GM21825 (cell line): ENCODE measurements at regions not wholly inside any gene's neighbourhood (a gene's known extent, or its start where the extent isn't known, plus 50 kb on each side); places are given as distances from the start of the nearest gene placed in this dataset.

Experiments used
- ATAC-seq: cut with Tn5 transposase; IDR thresholded peaks from one replicate; pipeline ENCODE4 v1.9.1; 2021; ENCODE audit warnings: mild to moderate bottlenecking, moderate library complexity; ENCODE audit not compliant: unreplicated experiment

GRCh38 chr12:13843841-13844240, 137.6 kb downstream of the GRIN2B start:
- no peak for ATAC-seq

- ATAC-seq: no peak
These were observed 140.0 kb downstream of the GRIN2B start for GRCh38 chr12:13841358-13841757.

DNA sequence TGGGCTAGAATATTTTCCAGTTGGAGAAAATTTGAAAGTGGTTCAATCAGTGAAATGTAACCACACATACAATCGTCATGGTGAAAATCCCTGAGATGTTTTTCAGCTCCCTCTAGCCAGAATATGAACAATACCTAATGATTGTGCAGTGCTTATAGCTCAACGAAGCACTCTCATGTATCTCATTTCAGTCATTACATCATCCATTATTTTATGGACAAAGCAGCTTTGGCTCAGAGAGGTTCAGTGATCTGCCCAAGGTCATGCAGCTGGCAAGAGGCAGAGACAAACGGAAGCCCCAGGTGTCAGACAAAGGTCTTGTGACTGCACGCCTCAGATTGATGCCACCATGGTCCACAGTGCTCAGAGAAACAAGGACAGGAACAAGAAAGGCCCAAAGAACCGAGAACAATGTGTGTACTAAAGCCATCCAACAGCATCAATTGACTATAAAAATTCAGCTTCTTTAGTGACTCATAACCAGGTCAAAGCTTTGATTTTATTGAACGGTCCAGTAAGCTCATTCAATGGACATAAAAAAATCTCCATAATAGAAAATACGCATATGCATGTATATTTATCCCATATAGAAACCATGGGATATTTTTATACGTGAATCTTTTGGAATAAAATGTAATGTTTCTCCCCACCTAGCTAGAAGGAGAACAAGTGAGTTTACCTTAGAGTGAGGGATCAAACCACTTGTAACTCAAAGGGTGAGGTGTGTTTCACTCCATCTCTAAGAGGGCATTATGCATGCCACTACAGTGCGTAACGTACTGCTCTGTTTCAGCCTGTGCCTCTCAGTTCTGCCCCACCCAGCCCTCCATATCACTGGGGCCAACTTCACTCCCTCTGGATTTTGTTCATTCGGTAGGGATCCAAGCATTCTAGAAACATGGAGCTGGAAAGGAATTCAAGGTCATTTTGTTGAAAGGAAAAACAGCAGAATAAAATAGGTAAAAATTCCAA, 141.8 kb downstream of the GRIN2B start:
- ATAC-seq: no peak

DNA sequence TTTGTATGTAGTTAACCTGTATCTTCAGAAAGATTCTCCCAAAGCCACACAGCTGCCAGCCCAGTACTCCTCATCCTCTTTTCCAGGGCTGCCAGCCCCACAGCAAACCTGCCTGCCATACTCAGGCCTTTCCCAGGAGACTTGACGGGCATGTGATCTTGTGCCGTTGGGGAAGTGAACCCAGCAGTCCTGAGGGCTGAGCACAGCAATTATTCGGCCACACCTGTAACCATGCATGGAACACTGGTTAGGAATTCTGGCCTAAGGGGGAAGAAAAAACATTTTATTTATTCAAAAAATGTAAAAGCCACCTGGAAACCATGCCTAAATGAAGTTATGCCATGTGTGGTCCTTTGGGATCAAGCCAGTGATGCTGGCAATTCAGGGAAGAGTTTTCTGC, 145.3 kb downstream of the GRIN2B start:
- ATAC-seq: no peak

- no peak for ATAC-seq
These were observed 145.8 kb downstream of the GRIN2B start for GRCh38 chr12:13835652-13836051.

GRCh38 chr12:13834241-13834640, 147.2 kb downstream of the GRIN2B start:
- ATAC-seq: no peak

- no peak for ATAC-seq
These were observed 164.3 kb downstream of the GRIN2B start for GRCh38 chr12:13817131-13817530.

DNA sequence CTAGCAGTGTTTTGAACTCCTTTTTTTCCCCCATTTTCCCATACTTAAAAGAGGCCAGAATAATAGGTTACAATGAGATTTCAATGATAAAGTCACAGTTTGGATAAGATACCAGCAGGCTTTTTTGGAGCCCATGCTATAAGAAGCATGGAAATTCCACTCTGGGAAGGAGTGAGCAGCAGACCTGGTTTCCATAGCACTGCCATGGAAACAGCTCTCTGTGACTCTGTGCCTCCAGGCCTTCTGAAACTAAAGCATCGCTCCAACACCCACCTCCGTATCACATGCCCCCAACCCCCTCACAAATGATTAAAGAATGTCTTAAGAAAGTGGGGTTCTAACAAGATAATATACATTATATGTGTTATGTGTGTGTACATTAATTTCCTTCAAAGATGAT, 165.0 kb downstream of the GRIN2B start:
- ATAC-seq: no peak

DNA sequence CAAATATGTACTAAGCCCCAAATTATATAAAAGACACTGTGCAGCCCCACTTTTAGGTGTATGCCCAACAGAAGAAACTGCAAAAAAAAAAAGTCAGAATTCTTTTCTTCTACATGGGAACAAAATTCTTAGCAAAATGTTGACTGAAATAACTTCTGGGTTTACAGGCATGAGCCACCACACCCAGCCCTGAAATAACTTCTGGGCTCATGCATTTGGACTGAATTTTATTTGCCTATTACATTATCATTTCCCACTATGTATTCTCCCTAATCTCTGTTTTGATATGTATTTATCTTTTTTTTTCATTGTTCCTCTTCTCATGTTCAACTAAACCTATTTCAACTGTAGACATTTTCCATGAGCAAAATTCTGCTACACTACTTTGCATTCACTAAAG, 169.2 kb downstream of the GRIN2B start:
- no peak for ATAC-seq

DNA sequence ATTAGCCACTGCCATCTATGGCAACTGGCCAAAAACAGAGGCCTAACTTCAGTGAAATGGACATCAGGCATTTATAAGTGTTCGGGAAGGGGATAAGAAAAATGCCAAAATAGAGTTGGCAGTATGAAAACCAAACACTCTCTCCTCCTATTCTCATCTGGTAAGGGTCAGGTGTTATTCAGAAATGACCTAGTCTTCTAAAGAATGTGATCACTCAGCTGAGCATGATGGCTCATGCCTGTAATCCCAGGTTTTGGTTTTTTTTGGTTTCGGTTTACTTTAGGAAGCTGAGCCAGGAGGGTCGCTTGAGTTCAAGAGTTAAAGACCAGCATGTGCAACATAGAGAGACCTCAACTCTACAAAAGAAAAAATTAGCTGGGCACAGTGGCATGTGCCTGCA, 170.3 kb downstream of the GRIN2B start:
- no peak for ATAC-seq

GRCh38 chr12:13805041-13805440, 176.4 kb downstream of the GRIN2B start:
- ATAC-seq: no peak

DNA sequence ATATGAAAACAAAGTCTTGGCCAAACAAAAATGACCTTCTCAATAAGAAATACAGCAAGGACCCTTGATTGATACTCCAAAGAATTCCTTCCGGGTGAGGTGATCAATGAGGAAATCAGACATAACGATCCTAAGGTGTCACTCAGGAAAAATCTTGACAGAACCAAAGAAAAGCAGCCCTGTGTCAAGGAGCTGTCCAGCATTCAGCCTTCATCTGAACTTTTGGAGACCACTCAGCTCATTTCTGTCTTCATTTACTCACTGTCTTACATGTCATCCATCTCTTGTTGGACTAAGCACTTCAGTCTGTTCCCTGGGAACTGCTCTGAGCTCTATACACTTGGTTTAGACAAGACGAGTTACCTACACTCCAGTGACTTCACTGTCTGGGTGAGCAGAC, 179.9 kb downstream of the GRIN2B start:
- ATAC-seq: no peak

GRCh38 chr12:13799574-13799973, 181.8 kb downstream of the GRIN2B start:
- no peak for ATAC-seq

DNA sequence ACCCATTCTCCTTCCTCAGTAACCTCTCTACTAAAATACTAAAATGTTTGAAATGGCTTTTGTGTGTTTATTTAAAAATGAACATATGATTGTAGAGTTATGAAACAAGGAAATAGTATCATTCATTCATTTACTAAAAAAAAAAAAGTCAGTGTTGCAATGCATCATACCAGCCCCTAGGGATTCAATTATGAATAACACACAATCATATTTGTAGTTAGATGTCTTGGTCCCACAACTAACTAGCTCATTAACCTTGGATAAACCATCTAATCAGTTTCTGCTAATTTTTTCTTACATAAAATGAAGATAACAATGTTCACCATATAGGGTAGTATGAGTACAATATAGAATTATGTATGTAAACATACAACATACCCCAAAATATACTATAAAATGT, 183.2 kb downstream of the GRIN2B start:
- ATAC-seq: no peak

DNA sequence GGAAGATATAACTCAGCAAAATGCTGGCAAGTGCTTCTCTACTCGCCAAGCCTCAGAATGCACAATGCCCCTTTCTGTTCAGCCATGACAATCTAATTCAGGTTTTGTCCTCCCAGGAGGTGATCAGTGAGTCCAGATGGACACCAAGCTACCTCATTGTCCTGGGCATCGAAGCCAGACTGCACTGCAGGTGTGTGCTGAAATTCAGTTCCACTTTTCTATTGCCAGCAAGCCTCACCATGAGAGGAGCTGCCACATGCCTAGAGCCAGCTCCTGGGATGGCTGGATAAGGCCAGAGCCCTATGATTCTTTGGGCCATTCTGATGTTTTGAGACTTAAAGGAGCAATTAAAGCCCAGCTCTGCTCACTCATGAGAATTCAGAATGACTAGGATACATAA, 186.7 kb downstream of the GRIN2B start:
- no peak for ATAC-seq

DNA sequence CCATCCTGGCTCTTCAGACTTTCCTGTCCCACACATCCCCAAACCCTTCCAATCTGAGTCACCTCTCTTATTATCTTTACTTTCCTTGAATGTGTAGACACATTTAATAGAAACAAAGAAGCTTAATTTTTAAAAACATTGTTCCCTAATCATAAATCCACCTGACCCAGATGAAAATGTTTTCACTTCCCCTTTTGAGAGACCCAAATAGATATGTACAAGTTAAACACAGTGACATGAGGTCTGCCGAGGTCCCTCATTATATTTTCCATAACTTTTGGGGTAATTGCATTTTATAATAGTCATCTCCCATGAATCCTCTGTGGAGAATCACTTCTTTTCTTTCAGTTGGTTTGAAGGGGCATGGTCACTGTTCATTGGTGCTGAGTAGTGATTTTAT, 191.1 kb downstream of the GRIN2B start:
- ATAC-seq: no peak

- no peak for ATAC-seq
These were observed 192.8 kb downstream of the GRIN2B start for GRCh38 chr12:13788626-13789025.

DNA sequence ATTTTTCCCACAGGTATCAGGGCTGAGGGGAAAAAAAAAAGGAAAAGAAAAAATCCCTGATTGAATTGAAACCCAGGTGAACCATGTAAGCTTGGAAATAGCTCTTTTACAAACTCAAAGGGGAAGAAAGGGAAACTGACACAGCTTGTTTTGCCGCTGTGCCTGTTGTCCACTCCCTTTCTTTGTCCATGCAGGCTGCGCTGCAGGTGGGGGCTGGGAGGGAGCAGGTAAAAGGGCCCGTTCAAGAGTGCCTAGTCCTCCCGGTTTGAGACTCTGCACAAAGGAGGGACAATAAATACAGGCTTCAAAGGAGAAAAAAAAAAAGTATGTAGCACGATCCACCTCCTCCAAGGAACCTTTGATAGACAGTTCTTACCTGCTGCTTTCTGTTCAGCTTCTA, 194.8 kb downstream of the GRIN2B start:
- ATAC-seq: no peak

- ATAC-seq: no peak
These were observed 196.9 kb downstream of the GRIN2B start for GRCh38 chr12:13784504-13784903.

- ATAC-seq: no peak
These were observed 200.9 kb downstream of the GRIN2B start for GRCh38 chr12:13780453-13780852.

- ATAC-seq: no peak
These were observed 204.0 kb downstream of the GRIN2B start for GRCh38 chr12:13777374-13777773.

DNA sequence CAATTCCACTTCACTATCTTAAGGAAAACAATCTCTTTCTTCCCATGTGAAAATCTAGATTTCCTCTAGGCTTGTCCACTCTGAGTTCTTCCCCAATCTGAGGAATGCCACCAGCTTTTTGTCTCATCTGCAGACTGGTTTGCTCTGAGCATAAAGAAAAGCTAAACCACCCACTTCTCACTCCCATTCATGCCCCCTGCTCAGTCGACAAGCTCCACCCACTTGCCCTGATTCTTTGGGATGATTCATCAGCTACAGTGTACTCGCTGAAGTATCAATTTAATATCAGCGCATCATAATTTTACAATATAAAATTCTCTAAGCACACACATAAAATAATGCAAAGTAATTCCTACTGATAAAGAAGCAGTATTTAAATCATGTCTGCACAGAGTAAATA, 209.1 kb downstream of the GRIN2B start:
- no peak for ATAC-seq

DNA sequence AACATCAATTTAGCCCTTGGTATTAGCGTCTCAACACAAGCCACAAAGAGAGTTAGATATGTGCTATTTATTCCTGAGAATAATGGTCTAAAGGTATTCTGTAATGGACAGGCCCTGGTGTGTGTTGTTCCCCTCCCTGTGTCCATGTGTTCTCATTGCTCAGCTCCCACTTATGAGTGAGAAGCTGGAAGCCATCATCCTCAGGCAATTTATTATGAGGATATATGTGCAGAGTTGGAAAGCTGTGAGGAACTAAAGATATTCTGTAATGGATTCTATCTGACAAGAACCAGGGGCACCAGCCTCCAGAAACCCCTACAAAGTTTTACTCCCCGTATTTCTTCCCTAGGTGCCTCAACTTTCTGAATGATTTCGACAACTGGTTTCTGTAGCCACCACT, 210.8 kb downstream of the GRIN2B start:
- no peak for ATAC-seq
